GM18505 (cell line): ENCODE measurements at regions not wholly inside any gene's neighbourhood (a gene's known extent, or its start where the extent isn't known, plus 50 kb on each side); places are given as distances from the start of the nearest gene placed in this dataset.
"Not testable (repeated sequence)": the region's sequence is repeated elsewhere in the genome, so short reads cannot be mapped to it uniquely, and the experiment has no call there.

Source experiments
- ATAC-seq: cut with Tn5 transposase; IDR thresholded peaks from one replicate; pipeline ENCODE4 v1.9.1; 2021; ENCODE audit not compliant: unreplicated experiment
- POLR2A ChIP-seq: IDR thresholded peaks from 4 replicates; pipeline ENCODE4 v1.6.1; 2011; ENCODE audit warnings: borderline replicate concordance; ENCODE audit not compliant: insufficient read depth, insufficient read length; ENCODE audit errors: extremely low read depth

GRCh38 chr5:1999794-2000193 lies 117.1 kb upstream of the IRX4 start:
- TF ChIP-seq POLR2A = no peak
- ATAC-seq = no peak

GRCh38 chr5:1998716-1999317 lies 116.1 kb upstream of the IRX4 start:
- no peak for ATAC-seq
- no peak for TF ChIP-seq POLR2A

GRCh38 chr5:1998348-1998669 lies 115.6 kb upstream of the IRX4 start:
- no peak for ATAC-seq
- no peak for TF ChIP-seq POLR2A

- TF ChIP-seq POLR2A = no peak
- no peak for ATAC-seq
Measured at GRCh38 chr5:1997640-1998347, 115.1 kb upstream of the IRX4 start.

GRCh38 chr5:1995491-1995890 lies 112.8 kb upstream of the IRX4 start:
- no peak for ATAC-seq
- no peak for TF ChIP-seq POLR2A

GRCh38 chr5:1987471-1987870 lies 104.7 kb upstream of the IRX4 start:
- TF ChIP-seq POLR2A = no peak
- ATAC-seq = no peak

- no peak for ATAC-seq
- no peak for TF ChIP-seq POLR2A
Measured at GRCh38 chr5:1985781-1986180, 103.1 kb upstream of the IRX4 start.

GRCh38 chr5:1983919-1984695 lies 101.4 kb upstream of the IRX4 start:
- ATAC-seq = no peak
- TF ChIP-seq POLR2A = no peak

GRCh38 chr5:1983401-1983800 lies 100.7 kb upstream of the IRX4 start:
- TF ChIP-seq POLR2A = no peak
- ATAC-seq = no peak

- not testable (repeated sequence) for ATAC-seq
Measured at GRCh38 chr5:1982561-1982960, 99.8 kb upstream of the IRX4 start.

GRCh38 chr5:1975898-1976765 lies 93.4 kb upstream of the IRX4 start:
- ATAC-seq = no peak
- no peak for TF ChIP-seq POLR2A

GRCh38 chr5:1975406-1975715 lies 92.6 kb upstream of the IRX4 start:
- no peak for ATAC-seq
- no peak for TF ChIP-seq POLR2A
